RCC 7860 (cell line): ENCODE measurements at regions not wholly inside any gene's neighbourhood (a gene's known extent, or its start where the extent isn't known, plus 50 kb on each side); places are given as distances from the start of the nearest gene placed in this dataset.
"Not testable (repeated sequence)": the region's sequence is repeated elsewhere in the genome, so short reads cannot be mapped to it uniquely, and the experiment has no call there.

Experiments used
- DNase-seq: peaks from one replicate; pipeline ENCODE4 v3.0.0-alpha.2; 2015; ENCODE audit warnings: low spot score
- FAIRE-seq: peaks from 2 replicates; lab custom pipeline; 2012; peaks lifted over from hg19 to GRCh38; lab: Jason Lieb, UNC

- FAIRE-seq (no peak), DNase-seq (no peak)
Measured at GRCh38 chr12:125538401-125539199, 473.4 kb downstream of the AACS start.

DNA sequence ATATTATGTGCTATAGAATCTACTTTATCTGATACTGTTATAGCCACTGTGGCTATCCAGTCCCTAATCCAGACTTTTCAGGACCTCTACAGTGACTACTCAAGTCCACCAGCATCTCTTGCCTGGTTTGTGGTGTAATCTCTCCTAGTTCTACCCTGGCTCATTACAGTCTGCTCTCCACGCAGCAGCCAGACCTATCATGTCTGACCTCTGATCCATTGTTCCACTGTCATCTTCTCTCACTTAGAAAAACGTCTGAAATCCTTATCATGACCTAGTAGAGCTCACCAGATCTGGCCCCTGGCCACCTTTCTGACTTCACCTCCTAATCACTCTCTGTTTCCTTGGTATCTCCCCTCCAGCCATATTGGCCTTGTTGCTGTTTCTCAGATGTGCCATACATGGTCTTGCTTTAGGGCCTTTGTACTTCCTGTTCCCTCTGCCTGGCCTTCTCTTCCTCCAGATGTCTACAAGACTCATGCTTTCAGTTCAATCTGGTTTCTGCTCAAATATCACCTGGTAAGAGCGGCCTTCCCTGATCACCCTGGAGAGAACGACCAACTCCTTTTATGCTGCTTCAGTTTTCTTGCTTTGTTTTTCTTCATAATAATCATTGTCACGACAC lies 475.5 kb downstream of the AACS start:
- DNase-seq (no peak), FAIRE-seq (no peak)

DNA sequence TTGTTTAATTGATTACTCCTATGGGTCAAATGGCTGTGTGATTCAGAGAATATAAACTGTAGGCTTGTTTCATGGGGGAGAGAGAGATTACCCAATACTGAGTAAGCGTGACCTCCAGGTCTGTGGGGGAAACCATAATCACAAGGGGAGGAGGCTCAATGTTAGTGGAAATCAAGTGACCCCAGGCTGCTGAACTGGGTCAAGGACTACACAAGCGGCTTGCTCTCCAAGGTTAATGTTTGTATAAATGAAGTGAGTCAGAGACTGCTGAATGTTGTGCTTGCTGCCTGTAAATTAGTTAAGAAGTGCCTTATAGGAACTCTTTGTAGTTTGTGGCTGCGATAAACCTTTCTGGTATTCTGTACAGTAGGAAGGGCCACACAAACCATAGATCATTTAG lies 479.7 kb downstream of the AACS start:
- DNase-seq (no peak), FAIRE-seq (no peak)

DNA sequence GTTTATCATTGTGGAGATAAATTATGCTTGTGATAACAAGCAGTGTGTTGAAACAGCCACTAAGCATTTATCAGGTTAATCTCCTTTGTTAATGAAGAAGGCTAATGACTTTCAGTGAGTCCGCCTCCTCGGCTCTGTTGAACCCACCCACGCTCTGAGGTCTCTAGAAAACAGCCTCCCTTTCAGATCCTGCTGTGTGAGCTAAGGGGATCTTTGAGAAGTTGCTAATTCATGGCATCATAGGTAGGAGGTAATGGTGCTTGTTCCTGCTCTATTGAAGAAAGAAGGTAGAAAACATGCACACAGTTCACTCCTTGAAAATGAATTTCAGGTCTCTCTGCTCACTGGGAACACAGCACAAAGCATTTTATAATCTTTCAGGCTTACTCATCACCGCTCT lies 483.9 kb downstream of the AACS start:
- no peak for DNase-seq
- no peak for FAIRE-seq

- FAIRE-seq (no peak), DNase-seq (no peak)
Measured at GRCh38 chr12:125549836-125550235, 484.6 kb downstream of the AACS start.

GRCh38 chr12:125552295-125552694 lies 487.1 kb downstream of the AACS start:
- DNase-seq, result no peak
- no peak for FAIRE-seq

DNA sequence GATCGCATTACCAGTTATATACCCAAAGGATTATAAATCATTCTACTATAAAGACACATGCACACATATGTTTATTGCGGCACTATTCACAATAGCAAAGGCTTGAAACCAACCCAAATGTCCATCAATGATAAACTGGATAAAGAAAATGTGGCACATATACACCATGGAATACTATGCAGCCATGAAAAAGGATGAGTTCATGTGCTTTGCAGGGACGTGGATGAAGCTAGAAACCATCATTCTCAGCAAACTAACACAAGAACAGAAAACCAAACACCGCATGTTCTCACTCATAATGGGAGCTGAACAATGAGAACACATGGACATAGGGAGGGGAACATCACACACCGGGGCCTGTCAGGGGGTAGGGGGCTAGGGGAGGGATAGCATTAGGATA lies 495.8 kb downstream of the AACS start:
- DNase-seq, FAIRE-seq: not testable (repeated sequence)

DNA sequence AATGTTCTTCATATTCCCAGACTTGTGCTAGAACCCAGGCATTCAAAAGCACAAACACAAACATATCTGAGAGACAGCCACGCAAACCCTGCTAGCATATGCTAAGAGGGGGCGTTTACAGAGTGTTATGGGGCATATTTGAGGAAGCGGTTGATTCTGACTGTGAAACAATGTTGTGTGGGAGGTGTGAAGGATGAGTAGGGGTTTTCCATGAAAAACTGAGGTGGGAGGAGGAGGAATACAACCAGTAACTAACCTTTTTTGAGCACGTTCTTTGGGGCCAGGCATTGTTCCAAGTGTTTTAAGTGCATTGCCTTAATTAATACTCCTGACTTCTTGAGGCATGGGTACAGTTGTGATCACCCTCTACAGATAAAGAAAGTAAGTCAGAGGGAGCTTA lies 499.5 kb downstream of the AACS start:
- FAIRE-seq, result no peak

GRCh38 chr12:125567581-125567980 lies 502.3 kb downstream of the AACS start:
- DNase-seq, result no peak
- FAIRE-seq, result no peak

More for the DNA sequence above, 499.5 kb downstream of the AACS start:
- DNase-seq, result no peak

GRCh38 chr12:125568306-125568705 lies 503.1 kb downstream of the AACS start:
- DNase-seq, result no peak
- FAIRE-seq, result no peak

- DNase-seq (no peak), FAIRE-seq (no peak)
Measured at GRCh38 chr12:125573271-125573670, 508.0 kb downstream of the AACS start.

GRCh38 chr12:125577334-125577733 lies 512.1 kb downstream of the AACS start:
- no peak for FAIRE-seq
- no peak for DNase-seq

DNA sequence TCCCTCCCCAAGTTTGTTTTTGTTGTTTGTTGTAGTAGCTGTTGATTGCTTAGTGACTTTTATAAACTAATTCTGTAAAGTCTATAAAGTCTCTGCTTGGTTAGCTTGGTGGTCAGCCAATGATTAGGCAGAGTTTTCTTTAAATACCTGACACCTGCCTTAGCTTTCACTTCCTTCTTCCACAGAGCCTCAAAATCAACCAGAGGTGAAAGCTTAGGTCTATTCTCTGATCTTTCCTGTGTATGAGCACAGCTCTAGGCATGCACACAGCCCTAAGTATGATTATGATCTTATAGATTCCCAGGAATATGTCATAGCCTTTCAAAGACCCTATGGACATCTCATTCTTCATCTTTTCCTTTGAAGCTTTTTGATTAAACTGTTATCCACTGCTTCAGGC lies 514.7 kb downstream of the AACS start:
- DNase-seq, result no peak
- FAIRE-seq, result no peak

DNA sequence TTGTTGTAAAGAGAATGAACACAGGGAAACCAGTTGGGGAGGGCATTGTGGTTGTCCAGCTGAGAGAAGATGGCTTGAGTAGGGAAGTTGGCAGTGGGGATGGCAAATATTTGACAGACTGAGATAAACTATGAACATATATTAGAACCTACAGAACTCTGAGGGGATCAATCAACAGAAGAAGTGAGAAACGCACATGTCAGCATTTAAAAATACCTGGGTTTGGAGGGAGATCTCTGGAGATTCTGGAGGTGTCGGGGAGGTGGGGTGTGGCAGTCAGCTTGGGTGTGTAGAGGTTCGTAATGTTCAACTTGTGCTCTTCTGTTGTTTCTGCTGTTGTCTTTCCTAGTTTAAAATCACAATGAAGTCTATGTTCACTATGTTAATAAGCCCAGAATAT lies 517.8 kb downstream of the AACS start:
- DNase-seq, result no peak
- FAIRE-seq, result no peak

- no peak for FAIRE-seq
- DNase-seq, result no peak
Measured at GRCh38 chr12:125586441-125586840, 521.2 kb downstream of the AACS start.

DNA sequence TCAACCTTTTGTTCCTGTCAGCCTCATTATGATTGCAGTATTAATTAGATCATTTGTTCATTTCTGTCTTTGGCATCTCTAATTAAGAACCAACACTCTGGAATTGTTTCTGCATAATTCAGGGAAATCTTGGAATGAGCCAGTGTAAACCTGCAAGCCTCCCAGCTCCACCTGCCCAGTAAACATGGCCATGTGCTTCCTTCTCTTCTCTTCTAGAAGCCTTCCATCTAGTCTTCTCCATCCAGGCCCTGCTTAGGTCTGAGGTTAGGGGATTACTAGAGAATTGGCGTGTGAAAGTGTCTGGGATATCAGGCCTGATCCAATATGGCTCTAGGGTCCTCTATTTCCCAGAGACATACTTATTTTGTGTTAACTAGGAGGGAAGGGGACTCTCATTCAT lies 528.0 kb downstream of the AACS start:
- DNase-seq (no peak), FAIRE-seq (no peak)

DNA sequence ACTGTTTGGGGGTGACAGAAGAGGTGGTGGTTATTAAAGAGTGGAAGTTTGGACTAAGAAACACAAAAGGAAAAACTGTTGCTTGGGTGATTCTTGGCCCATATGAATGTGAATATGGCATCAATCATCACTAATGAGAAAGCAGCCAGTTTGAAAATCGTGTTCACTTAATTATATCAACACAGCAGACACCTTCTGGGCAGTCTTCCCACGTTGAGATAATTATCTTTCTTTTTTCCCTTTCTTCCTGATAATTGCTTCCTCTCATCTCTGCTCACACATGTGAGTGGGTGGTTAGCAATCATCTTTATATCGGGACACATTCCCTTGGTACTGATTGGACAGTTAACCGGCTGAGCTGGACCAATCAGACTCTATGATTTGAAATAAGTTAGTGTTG lies 539.7 kb downstream of the AACS start:
- no peak for FAIRE-seq
- DNase-seq, result no peak

GRCh38 chr12:125606312-125606711 lies 541.1 kb downstream of the AACS start:
- no peak for DNase-seq
- no peak for FAIRE-seq

GRCh38 chr12:125610292-125610691 lies 545.1 kb downstream of the AACS start:
- FAIRE-seq, result no peak
- DNase-seq, result no peak

DNA sequence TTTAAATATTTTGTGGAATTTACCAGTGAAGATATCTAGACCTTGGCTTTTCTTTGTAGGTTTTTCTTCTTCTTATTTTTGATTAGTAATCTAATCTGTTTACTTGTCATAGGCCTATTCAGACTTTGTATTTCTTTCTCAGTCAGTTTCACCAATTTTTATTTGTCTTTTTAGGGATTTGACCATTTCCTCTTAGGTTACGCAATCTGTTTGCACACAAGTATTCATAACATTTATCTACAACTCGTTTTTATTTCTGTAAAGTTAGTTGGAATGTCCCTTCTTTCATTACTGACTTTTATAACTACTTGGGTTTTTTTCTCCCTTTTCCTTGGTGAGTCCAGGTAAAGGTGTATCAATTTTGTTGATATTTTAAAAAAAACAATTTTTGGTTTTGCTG lies 545.7 kb downstream of the AACS start:
- FAIRE-seq, result no peak

DNA sequence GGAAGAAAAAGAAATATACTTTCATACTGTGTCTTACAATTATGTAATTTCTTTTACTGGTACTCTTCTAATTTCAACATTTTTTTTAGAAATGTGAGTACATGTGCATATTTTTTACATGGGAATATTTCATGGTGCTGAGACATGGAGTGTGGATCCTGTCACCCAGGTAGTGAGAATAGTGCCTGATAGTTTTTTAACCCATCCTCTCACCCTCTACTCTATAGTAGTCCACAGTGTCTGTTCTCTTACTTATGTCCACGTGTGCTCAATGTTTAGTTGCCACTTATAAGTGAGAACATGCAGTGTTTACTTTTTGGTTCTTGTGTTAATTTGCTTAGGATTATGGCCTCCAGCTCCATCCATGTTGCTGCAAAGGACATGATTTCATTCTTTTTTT lies 548.8 kb downstream of the AACS start:
- DNase-seq (no peak), FAIRE-seq (no peak)

More for the DNA sequence above, 545.7 kb downstream of the AACS start:
- DNase-seq, result no peak

DNA sequence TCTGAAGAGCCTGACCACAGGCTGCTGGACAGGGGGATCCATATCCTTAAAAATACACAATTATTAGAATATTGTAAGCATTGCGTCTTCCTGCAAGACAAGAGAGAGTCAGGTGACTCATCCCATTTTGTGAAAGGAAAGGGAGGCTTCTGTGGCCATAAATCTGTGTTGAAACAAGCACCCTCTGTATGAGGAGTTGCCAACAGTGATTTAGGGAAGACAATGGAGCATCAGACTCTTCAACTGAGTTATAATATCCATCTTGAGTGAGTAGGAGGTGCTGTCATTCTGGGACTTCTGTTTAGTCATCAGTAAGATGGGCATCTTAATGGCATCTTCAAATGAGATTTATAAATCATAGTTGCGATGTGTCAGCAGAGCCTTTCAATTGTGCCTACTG lies 554.5 kb downstream of the AACS start:
- DNase-seq, result no peak

GRCh38 chr12:125633686-125634085 lies 568.5 kb downstream of the AACS start:
- FAIRE-seq, result no peak
- no peak for DNase-seq

More for the DNA sequence above, 554.5 kb downstream of the AACS start:
- FAIRE-seq, result no peak
